Endothelial cell of umbilical vein (primary cell): ENCODE measurements at regions not wholly inside any gene's neighbourhood (a gene's known extent, or its start where the extent isn't known, plus 50 kb on each side); places are given as distances from the start of the nearest gene placed in this dataset.

ENCODE experiments used
- CTCF ChIP-seq, 2 donors: IDR thresholded peaks; 1 replicate in 1 of 2; 2 replicates in 1 of 2; pipeline ENCODE4 v1.5.1; 2011; ENCODE audit warnings: low read length in 2 of 2, mild to moderate bottlenecking in 2 of 2, moderate library complexity in 2 of 2, control low read depth in 1 of 2, inconsistent platforms in 1 of 2, low read depth in 1 of 2; ENCODE audit not compliant: insufficient read depth in 1 of 2; ENCODE audit errors: extremely low read depth in 1 of 2
- EZH2 ChIP-seq: IDR thresholded peaks from 2 replicates; pipeline ENCODE4 v1.6.1; 2012; ENCODE audit warnings: borderline replicate concordance, low read depth, mild to moderate bottlenecking, moderate library complexity, low read length, inconsistent platforms; ENCODE audit not compliant: severe bottlenecking
- GATA2 ChIP-seq: IDR thresholded peaks from 2 replicates; pipeline ENCODE4 v1.7.0; 2011; ENCODE audit warnings: low read depth, mild to moderate bottlenecking, moderate library complexity, mixed read lengths, low read length; ENCODE audit not compliant: insufficient read length, insufficient read depth
- JUN ChIP-seq: IDR thresholded peaks from 2 replicates; pipeline ENCODE4 v1.6.1; 2011; ENCODE audit warnings: borderline replicate concordance, low read depth; ENCODE audit not compliant: insufficient read length, insufficient read depth
- MYC ChIP-seq: IDR thresholded peaks from one replicate; pipeline ENCODE4 v1.6.1; 2011; ENCODE audit warnings: mild to moderate bottlenecking, low read depth, low read length
- POLR2AphosphoS5 ChIP-seq: IDR thresholded peaks from 2 replicates; pipeline ENCODE4 v1.6.1; 2012; ENCODE audit warnings: low read depth, mild to moderate bottlenecking, control low read depth, low read length, moderate library complexity; ENCODE audit not compliant: insufficient read depth

GRCh38 chr2:21607572-21607971, 483.8 kb downstream of the TDRD15 start:
- TF ChIP-seq CTCF (IDR thresholded peaks at IDR 0.05; ENCODE audit: extremely low read depth in 1 of 2, insufficient read depth in 1 of 2, low read depth in 1 of 2, low read length in 2 of 2) (no peak), MYC (no peak), POLR2AphosphoS5 (no peak), GATA2 (no peak), JUN (no peak), EZH2 (no peak)
